ENCODE measurements at regions not wholly inside any gene's neighbourhood (a gene's known extent, or its start where the extent isn't known, plus 50 kb on each side); places are given as distances from the start of the nearest gene placed in this dataset.
"Not testable (repeated sequence)": the region's sequence is repeated elsewhere in the genome, so short reads cannot be mapped to it uniquely, and the experiment has no call there.

DNA sequence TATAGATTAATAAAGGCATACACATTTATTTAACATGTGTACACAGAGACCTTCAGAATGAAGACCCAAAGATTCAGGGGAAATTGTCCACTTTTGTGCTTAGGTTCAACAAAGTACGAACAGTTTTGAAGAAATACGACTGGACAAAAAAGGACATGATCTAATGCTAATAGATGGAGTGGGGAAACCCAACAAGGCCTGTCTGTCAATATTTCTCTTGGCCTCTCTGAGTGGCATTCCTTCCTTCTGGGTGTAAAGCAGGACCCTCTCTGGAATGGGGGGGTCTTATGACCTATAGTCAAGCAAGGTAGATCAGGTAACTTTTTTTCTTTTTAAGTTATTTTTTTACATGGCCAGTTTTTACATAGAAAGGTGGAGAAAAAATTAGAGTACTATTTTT is 222.3 kb upstream of the IGFBP3 start:
- no peak for DNase-seq (ENCODE audit: low spot score)

DNA sequence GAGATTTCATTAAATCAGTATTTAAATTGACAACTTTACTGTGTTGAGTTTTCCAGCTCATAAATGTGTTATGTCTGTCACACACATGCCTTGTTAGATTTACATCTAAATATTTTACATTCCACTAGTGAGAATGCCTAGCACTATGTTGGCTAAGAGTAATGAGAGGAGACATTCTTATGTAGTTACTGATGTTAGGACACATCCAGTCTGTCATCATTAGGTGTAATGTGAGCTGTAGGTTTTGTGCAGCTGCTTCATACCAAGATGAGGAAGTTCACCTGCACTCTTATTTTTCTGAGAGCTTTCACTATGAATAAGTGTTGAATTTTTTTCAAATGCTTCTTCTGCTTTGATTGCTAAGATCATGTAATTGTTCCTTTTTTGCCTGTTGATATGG is 218.0 kb upstream of the IGFBP3 start:
- no peak for DNase-seq (ENCODE audit: low spot score)

- DNase-seq (ENCODE audit: low spot score), result no peak
These were observed 216.7 kb upstream of the IGFBP3 start for GRCh38 chr7:46137725-46138124.

- no peak for DNase-seq (ENCODE audit: low spot score)
These were observed 214.5 kb upstream of the IGFBP3 start for GRCh38 chr7:46135557-46135956.

GRCh38 chr7:46134795-46135194 is 213.7 kb upstream of the IGFBP3 start:
- DNase-seq (ENCODE audit: low spot score), result no peak

GRCh38 chr7:46134385-46134784 is 213.3 kb upstream of the IGFBP3 start:
- no peak for DNase-seq (ENCODE audit: low spot score)

- DNase-seq (ENCODE audit: low spot score), result no peak
These were observed 212.7 kb upstream of the IGFBP3 start for GRCh38 chr7:46133751-46134150.

- DNase-seq (ENCODE audit: low spot score), result no peak
These were observed 212.0 kb upstream of the IGFBP3 start for GRCh38 chr7:46133072-46133471.

DNA sequence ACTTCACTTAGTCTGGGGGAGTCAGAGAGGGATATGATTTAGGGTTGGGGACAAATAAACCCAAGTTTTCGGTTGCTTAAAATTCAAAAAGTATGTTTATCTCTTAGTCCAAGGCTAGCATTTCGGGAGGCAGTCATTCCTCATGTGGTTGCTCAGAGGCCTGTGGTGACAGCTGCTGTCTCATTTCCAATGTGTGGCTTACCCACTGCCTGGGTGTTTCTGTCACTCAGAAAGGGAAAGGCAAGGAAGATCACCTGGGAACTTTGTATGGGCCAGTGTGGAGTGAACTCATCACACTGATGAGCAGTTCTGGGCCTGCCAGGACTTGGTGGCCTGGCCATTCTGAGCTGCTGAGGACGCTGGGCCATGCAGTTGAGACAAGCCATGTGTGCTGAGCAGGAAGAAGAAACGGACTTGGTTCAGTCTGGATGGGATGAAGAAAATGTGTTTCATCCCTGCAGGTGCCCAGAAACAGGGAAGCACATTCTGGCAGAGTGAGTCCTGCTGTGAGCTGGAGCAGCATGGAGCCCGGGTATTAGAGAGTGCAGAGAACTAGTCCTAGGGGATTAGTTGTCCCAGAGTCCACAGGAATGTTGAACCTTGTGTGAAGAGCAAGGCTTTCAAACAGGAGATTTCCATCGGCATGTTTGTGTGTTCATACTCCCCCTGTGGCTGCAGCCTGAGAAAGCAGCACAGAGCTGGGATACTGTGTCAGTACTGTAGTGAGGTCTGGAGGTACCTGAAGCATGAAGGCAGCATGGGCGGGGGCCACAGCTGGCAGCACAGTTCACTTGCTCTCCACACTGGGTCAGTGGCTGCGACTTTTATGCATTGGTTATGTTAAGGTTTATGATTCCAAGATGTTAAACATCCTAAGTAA is 211.1 kb upstream of the IGFBP3 start:
- no peak for DNase-seq (ENCODE audit: low spot score)

DNA sequence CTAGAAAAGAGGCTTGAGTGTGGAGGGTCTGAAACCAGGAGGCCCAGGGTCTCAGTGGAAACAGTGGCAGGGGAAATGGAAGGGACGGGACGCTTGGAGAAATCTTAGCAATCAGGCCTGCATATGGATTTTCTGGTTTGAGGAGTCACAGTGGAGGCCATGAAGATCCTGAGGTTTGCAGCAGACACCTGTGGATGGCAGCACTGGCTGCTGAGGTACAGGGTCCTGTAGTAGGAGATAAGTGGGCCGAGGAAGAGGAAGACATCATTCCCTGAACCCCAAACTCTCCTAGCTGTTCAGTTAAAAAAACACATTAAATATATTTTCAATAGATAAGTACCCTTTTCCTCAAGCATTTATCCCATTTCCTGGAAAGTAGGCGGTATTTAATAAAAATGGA is 208.8 kb upstream of the IGFBP3 start:
- DNase-seq (ENCODE audit: low spot score), result no peak

DNA sequence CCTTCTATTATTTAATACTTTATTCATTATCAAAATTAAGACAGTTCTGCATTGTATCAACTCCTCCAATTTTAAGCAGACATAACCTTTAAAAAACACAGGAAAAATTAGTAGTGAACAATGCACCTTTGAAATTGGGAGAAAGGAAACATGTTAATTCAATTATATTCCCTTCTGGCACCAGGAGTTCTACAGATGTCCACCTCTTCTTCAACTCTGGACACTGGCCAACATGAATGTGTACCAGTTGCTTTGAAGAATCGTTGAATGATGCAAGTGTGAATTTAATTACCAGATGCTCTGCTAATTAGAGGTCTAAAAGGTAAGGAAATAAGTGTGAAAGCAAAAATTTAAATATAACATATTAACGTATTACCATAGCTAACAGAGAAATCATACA is 206.7 kb upstream of the IGFBP3 start:
- no peak for DNase-seq (ENCODE audit: low spot score)

GRCh38 chr7:46126675-46127300 is 205.7 kb upstream of the IGFBP3 start:
- DNase-seq (ENCODE audit: low spot score), result no peak

GRCh38 chr7:46123756-46124343 is 202.8 kb upstream of the IGFBP3 start:
- DNase-seq (ENCODE audit: low spot score), result no peak

DNA sequence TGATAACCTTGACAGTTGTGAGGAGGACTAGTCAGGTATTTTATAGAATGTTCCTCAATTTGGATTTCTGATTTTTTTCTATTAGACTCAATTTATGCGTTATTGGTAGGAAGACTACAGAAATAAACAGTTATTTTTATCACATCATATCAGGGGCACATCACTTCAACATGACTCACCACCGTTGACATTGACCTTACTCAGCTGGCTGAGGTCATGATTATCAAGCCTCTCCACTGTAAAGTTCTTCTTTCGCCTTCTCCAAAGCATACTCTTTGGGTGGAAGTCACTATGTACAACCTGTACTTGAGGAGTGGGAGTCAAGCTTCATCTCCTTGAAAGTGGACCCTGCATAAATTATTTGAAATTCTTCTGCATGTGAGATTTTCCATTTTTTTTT is 194.3 kb upstream of the IGFBP3 start:
- no peak for DNase-seq (ENCODE audit: low spot score)

- DNase-seq (ENCODE audit: low spot score), result no peak
These were observed 188.4 kb upstream of the IGFBP3 start for GRCh38 chr7:46109437-46109836.

DNA sequence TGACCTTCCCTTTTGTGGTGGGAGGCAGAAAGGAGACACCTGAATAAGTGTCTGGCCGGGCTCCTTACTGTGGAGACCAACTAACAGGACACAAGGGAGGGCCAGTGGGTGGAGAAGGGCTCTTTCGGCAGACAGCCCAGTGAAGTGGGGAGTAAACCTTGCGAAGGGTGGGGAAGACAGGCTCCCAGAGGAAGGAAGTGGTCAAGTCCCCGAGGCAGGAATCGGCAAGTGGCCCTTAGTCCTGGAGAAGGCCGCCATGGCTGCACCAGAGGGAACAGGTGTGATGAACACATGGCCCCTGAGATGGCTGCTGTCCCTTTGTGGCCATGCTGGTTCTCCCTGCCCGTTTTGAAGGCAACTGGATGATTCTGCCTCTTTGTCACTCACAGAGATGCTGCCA is 187.2 kb upstream of the IGFBP3 start:
- DNase-seq (ENCODE audit: low spot score), result no peak

DNA sequence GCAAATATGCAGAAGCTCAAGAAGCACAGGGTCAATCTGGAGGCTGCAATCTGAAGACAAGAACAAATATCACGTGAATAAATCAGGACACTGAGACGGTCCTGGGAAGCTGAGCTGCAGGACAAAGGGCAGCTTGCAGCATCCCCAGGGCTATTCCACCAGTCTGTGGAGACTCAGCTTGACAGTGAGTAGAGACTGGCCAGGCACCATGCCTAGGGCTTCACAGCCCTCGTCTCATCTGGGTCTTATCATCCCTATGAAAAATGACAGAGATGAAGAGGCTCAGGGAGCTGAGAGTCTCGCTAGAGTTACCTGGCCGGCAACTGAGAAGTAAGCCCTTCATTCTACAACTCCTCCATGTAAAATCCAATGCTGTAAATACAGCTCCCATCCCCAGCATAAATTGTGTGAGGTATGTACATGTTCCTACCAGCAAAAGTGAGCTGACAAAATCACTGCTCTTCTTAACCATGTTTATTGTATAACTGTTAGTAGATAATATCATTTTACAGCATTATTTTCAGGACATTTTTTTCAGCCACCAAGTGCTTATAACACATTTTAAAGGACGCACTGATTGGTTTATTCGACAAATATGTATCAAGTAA is 186.6 kb upstream of the IGFBP3 start:
- no peak for DNase-seq (ENCODE audit: low spot score)

- no peak for DNase-seq (ENCODE audit: low spot score)
These were observed 179.4 kb upstream of the IGFBP3 start for GRCh38 chr7:46100521-46100920.

DNA sequence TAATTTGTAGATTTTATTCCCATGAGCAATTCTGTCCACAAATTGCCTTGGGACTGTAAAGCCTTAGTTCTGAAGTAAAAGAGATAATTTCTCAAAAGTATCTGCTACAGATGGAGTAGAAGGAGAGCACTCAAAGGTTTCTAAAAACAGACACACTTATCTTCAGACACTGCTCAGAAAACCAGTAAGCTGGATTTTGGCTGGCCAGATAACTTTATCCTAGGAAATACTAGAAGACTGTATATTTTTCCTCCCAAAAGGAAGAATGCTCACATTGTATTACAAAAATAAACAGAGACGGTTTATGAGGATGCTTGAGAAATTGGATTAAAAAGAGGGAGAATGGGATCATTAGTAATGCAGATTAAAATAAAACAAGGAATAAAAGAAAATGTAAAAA is 178.0 kb upstream of the IGFBP3 start:
- DNase-seq (ENCODE audit: low spot score), result no peak

- DNase-seq (ENCODE audit: low spot score), result no peak
These were observed 170.0 kb upstream of the IGFBP3 start for GRCh38 chr7:46091071-46091470.

- DNase-seq (ENCODE audit: low spot score), result no peak
These were observed 168.2 kb upstream of the IGFBP3 start for GRCh38 chr7:46089281-46089680.

- not testable (repeated sequence) for DNase-seq (ENCODE audit: low spot score)
These were observed 167.4 kb upstream of the IGFBP3 start for GRCh38 chr7:46088486-46088885.

Measured in mucosa of gallbladder (tissue), 1 donor.